ENCODE measurements at regions not wholly inside any gene's neighbourhood (a gene's known extent, or its start where the extent isn't known, plus 50 kb on each side); places are given as distances from the start of the nearest gene placed in this dataset.

DNA sequence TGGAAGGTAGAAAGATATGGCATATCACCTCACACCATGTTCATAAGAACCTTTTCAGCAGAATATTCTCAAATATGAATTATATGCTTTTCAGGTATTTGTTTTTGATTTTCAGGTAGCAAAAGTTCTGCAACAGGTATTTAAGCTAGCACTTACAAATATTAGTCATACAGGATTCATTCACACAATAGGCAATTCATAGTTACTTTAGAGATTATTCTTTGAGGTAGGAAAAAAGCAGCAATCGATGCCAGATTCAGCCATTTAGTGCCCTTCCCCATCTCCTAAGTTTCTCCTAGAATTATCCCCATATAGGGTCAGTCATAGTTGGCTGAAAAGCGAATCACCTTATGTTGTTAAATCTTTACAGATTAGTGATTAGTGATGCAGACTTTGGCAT lies 177.4 kb upstream of the MMADHC start:
- TF ChIP-seq, protein P1, sequence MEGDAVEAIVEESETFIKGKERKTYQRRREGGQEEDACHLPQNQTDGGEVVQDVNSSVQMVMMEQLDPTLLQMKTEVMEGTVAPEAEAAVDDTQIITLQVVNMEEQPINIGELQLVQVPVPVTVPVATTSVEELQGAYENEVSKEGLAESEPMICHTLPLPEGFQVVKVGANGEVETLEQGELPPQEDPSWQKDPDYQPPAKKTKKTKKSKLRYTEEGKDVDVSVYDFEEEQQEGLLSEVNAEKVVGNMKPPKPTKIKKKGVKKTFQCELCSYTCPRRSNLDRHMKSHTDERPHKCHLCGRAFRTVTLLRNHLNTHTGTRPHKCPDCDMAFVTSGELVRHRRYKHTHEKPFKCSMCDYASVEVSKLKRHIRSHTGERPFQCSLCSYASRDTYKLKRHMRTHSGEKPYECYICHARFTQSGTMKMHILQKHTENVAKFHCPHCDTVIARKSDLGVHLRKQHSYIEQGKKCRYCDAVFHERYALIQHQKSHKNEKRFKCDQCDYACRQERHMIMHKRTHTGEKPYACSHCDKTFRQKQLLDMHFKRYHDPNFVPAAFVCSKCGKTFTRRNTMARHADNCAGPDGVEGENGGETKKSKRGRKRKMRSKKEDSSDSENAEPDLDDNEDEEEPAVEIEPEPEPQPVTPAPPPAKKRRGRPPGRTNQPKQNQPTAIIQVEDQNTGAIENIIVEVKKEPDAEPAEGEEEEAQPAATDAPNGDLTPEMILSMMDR (IDR thresholded peaks at IDR 0.05) = no peak
- no peak for TF ChIP-seq POLR2A (IDR thresholded peaks at IDR 0.05)
